Stimulated activated CD4-positive, alpha-beta T cell treated with anti-CD3 and anti-CD28 coated beads, TNF-alpha, amount 100 ng/mL, for 24 hours (primary cell): ENCODE measurements at regions not wholly inside any gene's neighbourhood (a gene's known extent, or its start where the extent isn't known, plus 50 kb on each side); places are given as distances from the start of the nearest gene placed in this dataset.

Experiments
- DNase-seq, 3 experiments: peaks; one replicate each; pipeline ENCODE4 v3.0.0-alpha.2; 2020; ENCODE audit warnings: low read depth in 3 of 3

DNA sequence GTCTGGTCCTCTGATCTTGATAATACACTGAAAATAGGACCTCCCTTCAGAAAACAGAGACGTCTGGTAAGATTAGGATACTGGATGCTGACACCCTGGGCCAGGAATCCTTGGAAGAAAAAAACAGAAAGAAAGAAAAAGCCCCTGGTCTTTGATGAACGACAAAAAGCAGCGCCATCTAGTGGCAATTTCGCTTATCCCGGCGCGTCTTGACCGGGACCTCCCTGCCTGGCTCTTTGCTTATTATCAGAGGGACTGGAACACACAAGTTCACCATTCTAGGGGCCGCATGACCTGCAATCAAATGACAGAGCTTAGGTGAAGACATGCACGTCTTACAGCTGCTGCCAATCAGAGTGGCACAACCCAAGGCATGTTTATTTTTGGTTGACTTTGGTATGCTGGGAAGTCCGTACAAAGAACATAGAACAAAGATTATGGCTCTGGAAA is 114.9 kb upstream of the NFIB start:
- peak; percentile 4 to 18 (median 14) for DNase-seq

DNA sequence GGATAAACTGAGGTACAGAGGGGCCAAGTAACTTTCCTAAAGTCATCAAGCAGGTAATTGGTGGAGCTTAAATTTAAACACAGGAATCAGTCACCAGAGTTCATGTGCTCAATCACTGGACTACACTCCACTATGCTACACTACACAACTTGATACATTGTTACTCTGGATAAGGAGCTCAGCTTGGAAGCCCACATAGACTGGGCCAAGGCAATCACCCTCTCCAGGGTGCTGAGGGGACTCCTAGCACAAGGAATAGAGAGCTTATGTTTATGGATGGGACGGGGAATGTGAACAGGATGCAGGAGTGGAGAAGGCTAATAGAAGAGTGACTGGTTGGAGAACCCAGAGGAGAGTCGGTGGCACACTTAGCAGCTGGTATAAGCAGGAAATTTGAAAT is 113.5 kb upstream of the NFIB start:
- no peak for DNase-seq

DNA sequence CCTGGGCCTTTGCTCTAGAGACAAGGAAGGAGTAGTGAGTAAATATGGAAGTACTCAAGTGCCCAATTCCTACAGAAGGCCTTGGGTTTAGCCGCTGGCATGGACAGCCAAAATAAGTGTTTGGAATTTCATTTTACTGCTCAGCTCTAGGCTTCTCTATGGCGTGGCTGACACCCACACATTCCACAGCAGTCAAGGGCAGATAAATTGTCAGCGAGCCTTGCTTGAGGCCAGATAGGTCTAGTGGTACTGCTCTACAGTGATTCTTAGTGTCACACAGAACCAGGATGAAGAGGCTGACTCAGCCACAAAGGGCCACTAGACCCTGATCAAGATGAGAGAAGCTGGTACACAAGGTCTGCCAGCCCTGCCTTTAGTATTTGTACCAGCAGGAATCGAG is 111.0 kb upstream of the NFIB start:
- no peak for DNase-seq

DNA sequence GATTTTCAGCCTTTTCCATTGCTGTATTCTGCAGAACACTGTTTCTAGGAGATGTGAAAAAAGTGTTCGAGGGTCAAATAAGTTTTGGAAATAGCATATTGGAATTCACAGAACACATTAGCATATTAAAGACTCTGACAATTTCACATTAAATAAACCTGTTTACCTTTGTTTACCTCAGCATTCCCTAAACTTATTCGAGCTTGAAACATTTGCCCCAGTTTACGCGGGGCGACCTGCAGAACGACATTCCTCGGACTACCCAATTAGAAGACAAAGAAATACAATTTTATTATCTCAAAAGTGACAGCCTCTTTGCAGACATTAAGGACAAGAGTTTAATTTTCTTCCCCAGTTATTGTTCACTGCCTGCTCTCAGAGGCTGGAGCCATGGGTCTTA is 110.3 kb upstream of the NFIB start:
- no peak for DNase-seq

DNA sequence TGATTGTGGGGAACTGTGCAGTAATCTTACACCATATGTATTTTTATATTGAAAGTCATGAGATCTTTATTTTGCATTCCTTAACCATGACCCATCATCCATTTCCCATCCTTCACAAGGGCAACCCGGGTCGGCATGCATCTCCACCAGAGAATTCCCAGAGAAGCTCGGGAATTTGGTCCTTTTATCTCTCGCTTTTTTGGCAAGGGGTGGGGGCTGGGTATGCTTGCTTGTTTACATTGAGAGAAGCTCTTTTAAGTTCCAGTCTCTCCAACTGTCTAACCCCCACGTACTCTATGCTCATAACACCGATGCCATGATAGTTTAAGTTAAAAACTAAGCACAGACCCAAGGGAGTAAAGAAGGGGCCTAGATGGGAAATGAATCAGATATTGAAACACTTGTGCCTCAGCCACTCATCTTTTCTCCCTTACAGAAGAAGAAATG is 109.9 kb upstream of the NFIB start:
- no peak for DNase-seq

DNA sequence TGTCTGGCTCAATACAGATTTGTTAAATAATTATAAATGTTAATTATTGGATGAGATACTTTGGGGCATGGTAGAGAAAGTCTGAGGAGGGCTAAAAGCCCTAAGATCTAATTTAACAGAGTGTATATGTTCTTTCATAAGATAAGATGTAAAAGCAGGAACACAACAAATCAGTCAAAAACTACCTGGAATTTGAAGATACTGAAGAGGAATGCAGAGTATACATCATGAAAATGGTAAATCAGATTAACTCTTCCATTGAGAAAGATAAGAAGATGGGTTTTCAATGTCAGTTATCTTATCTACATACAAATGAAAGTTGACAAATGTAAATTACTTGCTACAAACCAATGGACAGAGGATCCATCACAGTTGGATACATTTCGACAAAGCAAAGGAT is 107.3 kb upstream of the NFIB start:
- DNase-seq = no peak

DNA sequence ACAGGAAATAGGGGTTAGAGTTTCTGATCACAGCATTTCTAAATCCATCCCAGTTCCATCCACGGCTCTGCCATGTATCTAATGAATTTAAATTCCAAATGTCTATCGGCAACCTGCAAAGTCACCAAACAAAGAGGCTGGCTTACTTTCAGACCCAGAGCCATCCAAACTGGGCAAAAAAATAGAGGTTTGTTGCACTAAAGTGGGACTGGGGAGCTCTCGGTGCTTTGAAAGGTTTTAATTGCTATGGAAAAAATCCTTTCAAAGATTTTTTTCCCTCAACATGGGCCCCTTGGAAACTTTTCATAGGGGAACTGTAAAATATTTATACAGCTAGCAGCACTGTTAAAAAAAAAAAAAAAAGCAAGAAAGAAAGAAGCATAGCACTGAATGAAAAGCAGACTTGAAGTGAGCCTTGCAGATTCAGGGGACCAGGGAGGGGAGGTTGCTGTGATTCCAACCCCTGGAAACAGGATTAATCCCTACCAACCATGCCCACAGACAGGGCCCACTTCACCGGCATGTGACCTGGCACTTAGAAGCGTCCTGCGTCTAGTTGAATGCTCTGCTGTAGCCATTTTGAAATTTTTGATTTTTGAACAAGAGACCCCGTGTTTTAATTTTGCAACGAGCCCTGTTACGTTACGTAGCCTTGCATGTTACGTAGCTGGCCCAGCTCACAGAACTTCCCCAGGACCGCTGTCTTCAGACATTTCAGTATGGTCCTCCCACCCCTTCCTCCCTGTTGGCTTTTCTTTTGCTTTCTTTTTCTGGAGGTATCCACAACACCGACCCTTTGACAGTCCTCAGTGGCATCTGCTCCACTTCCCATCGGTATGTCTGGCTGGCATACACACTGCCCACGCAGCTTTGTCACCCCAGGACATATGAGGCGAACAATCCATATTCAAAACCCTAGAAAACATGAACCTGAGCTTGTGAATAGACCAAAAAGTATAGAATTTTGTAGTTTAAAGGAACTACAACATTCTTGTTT is 105.3 kb upstream of the NFIB start:
- DNase-seq = no peak

DNA sequence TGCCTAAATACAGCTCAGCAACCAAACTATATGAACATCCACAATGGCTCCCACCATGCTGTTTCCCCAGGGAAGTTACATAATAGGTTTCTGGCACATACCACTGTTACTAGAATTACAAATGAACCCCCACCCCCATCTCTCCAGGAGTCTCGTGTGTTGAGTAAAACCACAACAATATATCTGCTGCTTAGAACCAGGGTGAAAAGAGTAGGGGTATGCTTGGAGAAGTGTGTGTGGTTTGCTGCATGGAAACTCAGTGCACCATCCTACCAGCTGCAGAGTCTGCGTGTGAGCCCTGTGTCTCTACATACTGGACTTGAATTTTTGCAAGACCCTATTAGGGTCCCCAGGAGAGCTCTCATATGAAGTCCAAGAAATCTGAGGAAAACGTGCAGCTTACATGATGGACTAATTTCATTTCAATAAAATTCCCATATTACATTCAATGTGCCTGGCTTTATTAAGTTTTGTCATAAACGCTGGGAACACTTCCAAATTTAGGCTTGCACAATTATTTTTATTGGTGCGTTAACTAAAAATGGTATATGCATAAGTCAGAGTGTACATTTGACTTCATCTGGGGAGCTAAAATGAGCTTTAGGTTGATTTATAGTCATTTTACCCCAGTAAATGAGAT is 104.5 kb upstream of the NFIB start:
- DNase-seq = no peak

DNA sequence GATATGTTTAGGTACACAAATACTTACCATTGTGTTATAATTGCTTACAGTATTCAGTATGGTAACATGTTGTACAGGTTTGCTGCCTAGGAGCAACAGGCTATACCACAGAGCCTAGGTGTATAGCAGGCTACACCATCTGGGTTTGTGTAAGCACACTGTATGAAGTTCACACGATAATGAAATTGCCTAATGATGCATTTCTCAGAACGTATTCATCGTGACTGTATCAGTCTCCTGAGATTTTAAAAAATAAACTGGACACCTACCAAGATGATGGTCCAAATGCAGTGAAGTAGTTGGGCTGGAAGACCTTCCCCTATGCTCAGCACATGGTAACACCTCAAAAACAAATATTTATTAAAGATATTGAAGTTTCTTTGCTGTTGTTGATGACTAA is 103.3 kb upstream of the NFIB start:
- no peak for DNase-seq

DNA sequence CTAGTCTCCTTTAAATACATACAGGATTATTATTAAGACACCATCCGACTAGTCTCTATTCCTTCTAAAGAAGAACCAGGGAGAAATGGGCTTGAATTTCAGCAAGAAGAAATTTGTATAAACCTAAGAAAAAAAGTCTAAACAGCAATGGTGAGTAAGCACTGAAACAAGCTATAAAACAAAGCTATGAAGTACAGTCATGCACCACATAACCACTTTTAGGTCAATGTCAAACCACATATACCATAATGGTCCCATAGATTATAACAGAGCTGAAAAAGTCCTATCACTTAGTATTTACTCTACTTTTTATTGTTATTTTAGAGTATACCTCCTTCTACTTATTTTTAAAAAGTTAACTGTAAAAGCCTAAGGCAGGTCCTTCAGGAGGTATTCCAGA is 102.0 kb upstream of the NFIB start:
- no peak for DNase-seq

DNA sequence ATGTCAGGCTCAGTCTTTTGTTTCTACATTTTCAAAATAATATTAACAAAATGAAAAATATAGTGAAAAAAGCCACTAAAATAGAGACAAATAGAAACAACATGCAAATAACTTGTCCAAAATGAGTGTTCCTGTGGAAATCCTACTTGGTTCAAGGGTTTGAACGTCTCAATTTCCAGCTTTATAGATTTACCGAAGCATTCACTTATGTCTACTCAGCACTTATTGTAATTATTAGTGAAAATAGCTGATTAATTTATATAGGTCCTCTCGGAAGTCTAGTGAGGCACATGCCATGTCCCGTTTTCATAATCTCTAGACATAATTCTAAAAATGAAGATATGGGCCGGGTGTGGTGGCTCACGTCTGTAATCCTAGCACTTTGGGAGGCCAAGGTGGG is 99.9 kb upstream of the NFIB start:
- no peak for DNase-seq

DNA sequence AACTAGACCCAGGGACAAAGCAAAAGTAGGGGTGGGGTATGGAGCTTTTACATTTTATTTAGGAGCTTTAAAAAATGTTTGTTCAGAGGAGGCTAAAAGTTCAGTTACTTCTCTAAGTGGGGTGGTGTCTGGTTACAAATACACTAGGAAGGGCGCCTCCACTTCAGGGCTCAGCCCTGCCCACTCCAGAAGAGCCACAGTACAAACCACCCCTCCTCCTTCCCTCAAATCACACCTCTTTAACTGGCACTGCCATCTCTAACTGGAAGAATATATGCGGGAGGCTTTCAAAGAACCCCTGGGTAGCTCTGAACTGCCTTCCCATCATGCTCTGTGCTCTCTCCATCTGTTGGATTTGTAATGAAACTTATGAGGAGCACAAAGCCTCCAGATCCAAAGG is 98.8 kb upstream of the NFIB start:
- DNase-seq = no peak

DNA sequence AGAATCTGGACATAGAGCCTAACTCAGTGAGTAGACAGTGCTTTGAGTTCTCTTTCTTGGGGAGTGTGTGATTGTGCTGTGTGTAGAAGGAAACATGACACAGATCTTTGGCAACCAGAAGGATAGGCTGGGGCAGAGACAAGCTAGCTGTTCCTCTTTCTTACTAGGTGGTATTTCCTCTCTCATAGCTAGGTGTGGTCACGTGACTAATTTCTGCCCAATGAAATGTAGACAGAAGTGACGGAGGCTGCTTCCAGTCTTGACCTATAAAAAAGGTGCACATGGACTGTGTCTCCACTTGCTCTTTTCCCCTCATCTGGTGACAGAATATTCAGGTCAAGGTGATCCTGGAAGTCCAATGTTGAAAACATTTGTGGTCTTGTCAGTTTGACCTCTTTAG is 92.5 kb upstream of the NFIB start:
- DNase-seq = no peak

DNA sequence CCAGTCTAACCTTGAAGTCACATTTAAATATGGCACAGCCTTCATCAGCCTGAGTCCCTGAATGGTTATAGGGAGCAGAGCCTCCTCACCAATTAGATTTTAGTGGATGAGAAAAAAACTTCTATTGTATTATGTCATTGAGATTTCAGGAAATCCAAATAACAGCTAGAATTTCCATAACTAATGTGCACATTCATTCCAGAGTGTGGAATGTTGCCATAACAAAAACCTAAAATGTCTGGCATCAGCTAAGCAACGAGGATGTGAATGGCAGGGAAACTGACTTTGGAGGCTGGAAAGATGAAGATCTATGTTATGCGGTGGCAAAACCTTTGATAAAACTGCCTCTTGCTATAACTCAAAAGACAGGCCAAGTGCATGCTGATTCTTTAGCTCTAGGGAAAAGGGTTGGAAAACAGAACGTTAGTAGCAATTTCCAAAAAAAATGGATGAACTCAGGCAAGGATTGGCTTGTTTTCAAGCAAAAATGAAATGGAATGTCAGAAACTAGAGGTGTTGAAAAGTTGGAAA is 91.3 kb upstream of the NFIB start:
- DNase-seq = no peak

DNA sequence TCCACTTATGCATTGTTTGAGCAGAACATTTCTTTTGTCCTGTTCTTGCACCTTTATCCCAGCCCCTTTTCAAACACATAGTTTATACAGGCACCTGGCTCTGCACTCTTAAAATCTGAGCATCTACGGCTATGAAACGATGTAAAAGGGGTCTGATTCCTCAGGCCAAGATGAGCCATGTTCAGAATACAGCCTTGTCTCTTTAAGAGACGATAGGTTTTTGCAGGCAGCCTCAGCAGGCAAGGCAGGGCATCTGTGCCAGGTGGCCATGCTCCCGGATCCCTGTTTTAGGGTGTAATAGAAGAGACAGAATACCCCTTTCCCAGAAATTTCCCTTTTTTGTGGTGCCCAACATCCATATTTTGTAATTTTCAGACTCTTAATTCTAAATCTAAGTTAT is 89.1 kb upstream of the NFIB start:
- no peak for DNase-seq

DNA sequence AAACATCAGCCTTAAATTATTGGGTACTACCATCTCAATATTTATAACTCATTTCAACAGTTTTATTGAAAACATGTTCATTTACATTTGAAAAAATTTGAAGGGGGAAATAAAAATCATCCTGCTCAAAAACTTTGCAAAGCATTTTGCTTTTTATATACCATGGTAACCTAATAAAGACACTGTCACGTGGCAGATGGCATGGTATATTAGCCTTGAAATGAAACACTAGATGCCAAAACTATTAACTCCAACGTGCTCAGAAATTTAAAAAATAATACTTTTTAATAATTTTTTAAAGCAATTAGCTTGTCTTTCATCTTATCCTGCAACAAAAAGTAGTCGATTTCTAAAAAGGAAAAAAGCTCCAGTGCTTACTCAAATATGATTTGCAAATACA is 88.6 kb upstream of the NFIB start:
- no peak for DNase-seq

DNA sequence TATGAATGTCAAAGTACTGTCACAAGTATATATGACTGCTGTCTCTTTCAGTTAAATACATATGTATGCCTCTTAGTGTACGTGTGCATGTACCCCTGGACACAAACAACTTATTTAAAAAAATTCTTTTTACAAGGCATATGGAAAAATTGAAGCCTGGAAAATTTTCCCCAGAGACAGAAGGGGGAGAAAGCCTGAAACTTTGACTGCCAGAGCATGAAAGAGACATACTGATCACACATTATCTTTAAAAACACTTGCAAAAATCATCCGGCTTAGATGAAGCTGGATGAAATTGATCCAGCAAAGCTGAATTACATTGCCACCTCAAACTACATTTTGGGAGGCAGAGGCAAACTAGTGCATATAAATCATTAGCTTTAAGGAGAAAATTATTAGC is 88.0 kb upstream of the NFIB start:
- no peak for DNase-seq

DNA sequence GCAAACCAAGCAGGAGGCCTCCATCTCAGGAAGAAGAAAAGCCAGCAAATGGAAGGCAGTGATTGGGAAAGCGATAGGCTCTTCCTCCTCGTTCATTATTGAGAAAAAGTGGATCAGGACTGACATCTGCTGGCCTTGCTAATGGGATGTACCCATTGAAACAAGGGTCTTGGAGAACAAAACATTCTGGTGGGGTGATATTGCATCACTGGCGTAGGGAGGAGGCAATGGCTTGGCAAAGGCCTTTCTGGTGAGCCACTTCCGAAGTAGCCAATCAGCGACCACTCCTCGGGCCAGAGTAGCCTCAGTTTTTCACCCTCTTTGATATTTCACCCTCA is 86.7 kb upstream of the NFIB start:
- DNase-seq = no peak

DNA sequence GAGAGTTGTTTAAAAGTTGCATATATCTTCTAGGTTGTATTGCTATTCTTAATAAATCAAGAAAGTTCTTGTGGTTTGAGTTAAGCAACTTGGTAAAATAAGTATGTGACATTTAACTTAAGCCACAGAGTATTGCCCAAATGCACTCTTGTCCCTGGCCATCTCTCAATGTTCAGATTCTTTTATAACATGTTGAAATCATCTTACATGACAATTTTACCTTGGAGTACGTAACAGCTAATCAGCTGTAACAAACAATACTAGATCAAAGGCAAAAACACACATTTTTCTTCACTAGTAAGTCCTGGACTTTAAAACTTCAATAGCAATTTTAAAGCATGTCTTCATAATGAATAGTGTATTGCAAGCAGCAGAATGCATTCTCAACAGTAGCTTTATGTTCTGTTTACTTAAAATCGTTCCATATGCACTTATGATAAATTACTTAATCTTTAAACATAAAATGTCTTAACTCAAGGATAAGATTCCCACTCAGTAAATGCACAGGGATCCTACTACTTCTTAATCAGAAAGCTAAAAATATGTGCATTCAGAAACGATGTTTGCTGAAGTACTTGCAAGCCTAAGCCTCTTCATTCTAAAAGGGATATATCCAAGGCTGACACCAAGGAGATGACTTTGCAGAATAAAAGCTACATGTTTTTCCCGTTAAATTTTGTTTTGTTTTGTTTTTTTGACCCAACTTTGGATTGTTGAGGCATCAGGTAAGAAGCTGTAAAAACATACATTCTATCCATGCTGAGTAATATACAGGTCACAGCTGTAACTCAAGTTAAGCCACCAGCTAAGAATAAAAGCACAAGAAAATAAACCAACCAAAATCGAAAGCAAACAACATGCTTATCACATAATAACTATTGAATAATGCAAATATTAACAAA is 86.1 kb upstream of the NFIB start:
- DNase-seq = no peak

DNA sequence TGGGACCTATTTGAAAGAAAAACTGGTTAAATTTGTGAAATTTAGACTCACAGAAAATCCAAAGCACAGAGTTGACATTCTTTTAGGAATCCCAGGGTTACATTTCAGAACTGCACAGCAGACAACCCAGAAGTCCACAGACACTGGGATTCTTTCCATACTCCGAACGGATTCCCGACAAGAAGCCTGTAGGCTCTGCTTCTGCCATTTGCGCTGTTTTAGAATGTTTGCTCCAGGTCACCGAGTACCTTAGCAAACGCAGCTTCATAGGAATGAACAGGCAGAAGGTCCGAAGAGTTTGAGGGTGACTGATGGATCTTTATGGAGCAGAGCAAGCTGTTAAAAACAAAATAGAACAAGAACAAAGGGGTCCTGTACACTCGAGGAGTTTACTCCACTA is 84.5 kb upstream of the NFIB start:
- no peak for DNase-seq

DNA sequence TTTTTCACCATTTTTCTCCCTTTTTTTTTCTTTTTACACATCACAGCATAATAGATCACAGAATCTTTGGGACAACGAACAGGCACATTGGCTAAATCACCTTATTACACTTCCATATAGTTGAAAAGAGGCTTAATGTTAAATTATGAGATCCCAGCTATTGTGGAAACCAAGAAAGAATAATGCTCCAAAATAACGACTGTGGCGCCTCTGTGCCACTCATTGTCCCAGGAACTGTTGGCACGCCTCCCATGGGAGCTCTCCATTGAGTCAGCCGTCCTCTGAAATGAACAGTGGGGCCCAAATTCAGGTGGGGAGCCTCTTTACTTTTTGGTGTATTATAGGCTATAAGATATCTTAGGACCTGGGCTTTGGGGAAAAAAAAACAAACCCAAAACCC is 82.2 kb upstream of the NFIB start:
- DNase-seq = no peak
